Choroid plexus epithelial cell (primary cell): ENCODE measurements at regions not wholly inside any gene's neighbourhood (a gene's known extent, or its start where the extent isn't known, plus 50 kb on each side); places are given as distances from the start of the nearest gene placed in this dataset.

Source experiments
- DNase-seq: peaks from one replicate; pipeline ENCODE4 v3.0.0-alpha.2; 2010; ENCODE audit warnings: low read depth
- H3K4me3 ChIP-seq: 2 replicates; pipeline ENCODE4 v1.5.1; 2011; ENCODE audit warnings: low read depth, mild to moderate bottlenecking, control low read depth, low read length, moderate library complexity
- CTCF ChIP-seq: conservative IDR thresholded peaks from 2 replicates; pipeline ENCODE4 v1.5.1; 2011; ENCODE audit warnings: low read depth, mild to moderate bottlenecking, control low read depth, inconsistent platforms, low read length, moderate library complexity

DNA sequence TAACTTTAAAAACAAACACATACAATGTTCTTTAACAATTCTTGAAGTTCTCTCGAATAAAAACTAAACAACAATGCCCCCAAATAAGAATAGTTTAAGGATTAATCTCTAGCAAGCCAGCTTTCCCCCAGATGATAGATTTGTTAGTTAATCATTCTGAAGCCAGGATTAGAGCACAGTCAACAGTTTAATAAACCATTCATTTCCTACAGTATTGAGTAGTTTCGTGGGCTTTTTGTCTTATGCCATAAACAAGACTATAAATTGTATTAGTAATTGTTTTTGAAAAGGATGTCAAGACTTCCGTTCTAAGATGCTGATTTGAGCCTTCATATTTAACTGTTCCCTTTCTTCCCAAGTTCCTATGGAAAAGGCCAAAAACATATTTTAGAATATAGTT lies 136.6 kb downstream of the PIK3R1 start:
- no peak overlapping the region for H3K4me3 ChIP-seq
- TF ChIP-seq CTCF = no peak
- no peak for DNase-seq

DNA sequence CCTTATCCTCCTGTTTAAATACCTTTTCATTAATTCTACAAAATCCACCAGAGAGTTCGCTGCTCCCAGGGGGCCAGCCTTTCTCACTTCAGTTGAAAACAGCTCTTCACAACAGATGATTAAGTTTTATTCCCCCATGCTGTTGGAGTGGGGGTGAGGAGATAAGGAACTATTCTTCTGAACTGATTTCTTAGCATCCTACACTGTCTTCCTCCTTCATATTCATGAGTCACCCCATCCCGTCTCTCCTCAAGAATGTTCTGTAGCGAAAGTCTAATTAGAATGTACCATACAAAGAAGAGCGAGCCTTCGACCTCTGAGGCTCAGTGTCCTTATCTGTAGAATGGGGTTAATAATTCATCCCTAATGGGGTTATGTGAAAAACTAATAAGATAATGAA lies 138.0 kb downstream of the PIK3R1 start:
- H3K4me3 ChIP-seq = no peak overlapping the region
- no peak for TF ChIP-seq CTCF
- peak; percentile 62 for DNase-seq

DNA sequence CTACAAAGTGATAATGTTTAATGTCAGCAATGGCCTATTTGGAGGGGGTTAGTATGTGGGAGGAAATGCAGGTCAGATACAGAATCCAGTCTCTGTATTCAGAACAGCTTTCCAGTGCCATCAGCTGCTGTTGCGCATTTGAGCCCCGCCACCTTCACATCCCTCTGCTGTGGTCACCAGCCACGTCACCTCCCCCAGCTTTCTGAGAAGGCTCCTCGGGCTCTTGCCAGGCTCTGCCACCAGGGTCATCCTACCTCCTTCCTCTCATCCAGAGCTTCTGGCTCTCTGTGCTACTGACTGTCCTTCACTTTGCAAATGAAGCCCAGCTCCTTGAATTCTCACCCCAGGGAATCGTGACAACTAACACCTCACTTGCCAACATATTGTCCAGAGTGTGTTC lies 138.8 kb downstream of the PIK3R1 start:
- DNase-seq = no peak
- H3K4me3 ChIP-seq = no peak overlapping the region
- TF ChIP-seq CTCF = no peak

GRCh38 chr5:68356216-68356615 lies 140.7 kb downstream of the PIK3R1 start:
- no peak for DNase-seq
- no peak for TF ChIP-seq CTCF
- H3K4me3 ChIP-seq = no peak overlapping the region

- TF ChIP-seq CTCF = no peak
- DNase-seq = no peak
- no peak overlapping the region for H3K4me3 ChIP-seq
These were observed 141.1 kb downstream of the PIK3R1 start for GRCh38 chr5:68356623-68357022.

DNA sequence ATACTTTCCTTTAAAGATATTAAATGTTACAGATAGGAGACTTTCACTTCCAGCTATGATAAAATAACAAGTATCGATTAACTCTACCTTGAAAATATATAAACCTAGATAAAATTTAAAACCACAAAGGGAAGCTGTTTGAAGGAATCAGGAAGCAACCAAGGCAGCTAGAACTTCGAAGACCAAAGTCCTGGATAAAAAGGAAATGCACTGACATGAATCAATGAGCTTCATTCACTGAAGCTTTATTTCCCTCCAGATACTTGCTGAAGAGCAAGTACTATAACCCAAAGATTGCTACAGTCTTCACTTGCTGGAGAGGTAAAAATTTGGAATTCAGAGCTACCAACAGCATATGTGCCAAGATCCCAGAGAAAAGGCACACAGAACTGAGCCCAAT lies 144.1 kb downstream of the PIK3R1 start:
- TF ChIP-seq CTCF = no peak
- no peak for DNase-seq
- H3K4me3 ChIP-seq = no peak overlapping the region

GRCh38 chr5:68362331-68362730 lies 146.8 kb downstream of the PIK3R1 start:
- no peak overlapping the region for H3K4me3 ChIP-seq
- DNase-seq = no peak
- TF ChIP-seq CTCF = no peak
